HepG2 (cell line): ENCODE measurements at regions not wholly inside any gene's neighbourhood (a gene's known extent, or its start where the extent isn't known, plus 50 kb on each side); places are given as distances from the start of the nearest gene placed in this dataset.

ENCODE experiments used
- ATAC-seq: fragments of 200-7000 bp; cut with Tn5 transposase; 3 replicates; pipeline ENCODE4 v1.9.1; 2020; ENCODE audit warnings: mild to moderate bottlenecking, moderate library complexity
- BruUV-seq: library from RNA; stranded (reverse); fragments of 400-500 nt; replicated peaks from 2 replicates; lab custom pipeline; 2021; lab: Mats Ljungman, UMichigan
- CTCF ChIA-PET: fragments of 300-600 bp; formaldehyde crosslinking; extraction: SDS; loops from one replicate; lab custom pipeline; 2021; ENCODE audit warnings: low total read pairs, inconsistent platforms, low intra/inter-chr PET ratio; lab: Yijun Ruan, JAX
- POLR2A ChIA-PET: fragments of 350-600 bp; sonication (Branson Sonifier 250); formaldehyde crosslinking; loops from one replicate; lab custom pipeline; 2020; ENCODE audit warnings: antibody characterized with exemption, inconsistent platforms; lab: Yijun Ruan, JAX
- DNase-seq: peaks from one replicate; pipeline ENCODE4 v3.0.0-alpha.2; 2015; ENCODE audit warnings: low spot score
- FAIRE-seq: peaks from 3 replicates; lab custom pipeline; 2011; peaks lifted over from hg19 to GRCh38; lab: Jason Lieb, UNC
- H2AFZ ChIP-seq: one replicate; pipeline ENCODE4 v1.6.1; 2011; ENCODE audit warnings: low read length, inconsistent platforms
- H3K27ac ChIP-seq: fragments of 300-600 bp; 3 replicates; pipeline ENCODE4 v1.8.0; 2011; ENCODE audit warnings: mixed run types, mild to moderate bottlenecking, mixed read lengths, low read length, inconsistent platforms; ENCODE audit not compliant: insufficient read depth; ENCODE audit errors: extremely low read length
- H3K27me3 ChIP-seq, 2 experiments: fragments of 200-600 bp in 1 of 2; 2 replicates in 1 of 2; 3 replicates in 1 of 2; pipeline versions ENCODE4 v1.6.0 to v1.8.0; 2011; ENCODE audit warnings: low read length in 2 of 2, mild to moderate bottlenecking in 2 of 2, moderate library complexity in 2 of 2, inconsistent platforms in 1 of 2; ENCODE audit not compliant: insufficient read depth in 2 of 2, control insufficient read depth in 1 of 2
- H3K36me3 ChIP-seq, 2 experiments: fragments of 200-600 bp in 1 of 2; replicated peaks in 1 of 2; 2 replicates in 1 of 2; 3 replicates in 1 of 2; pipeline versions ENCODE4 v1.5.1 to v1.8.0; 2011; ENCODE audit warnings: low read length in 2 of 2, inconsistent platforms in 1 of 2; ENCODE audit not compliant: insufficient read depth in 2 of 2, control insufficient read depth in 1 of 2
- H3K4me1 ChIP-seq: 2 replicates; pipeline ENCODE4 v1.5.1; 2012; ENCODE audit warnings: low read length, inconsistent platforms; ENCODE audit not compliant: insufficient read depth
- H3K4me2 ChIP-seq: 2 replicates; pipeline ENCODE4 v1.6.0; 2011; ENCODE audit warnings: low read depth, low read length, inconsistent platforms
- H3K4me3 ChIP-seq, 3 experiments: fragments of 200-600 bp in 1 of 3; sonication (generic), shearing (Covaris generic) in 1 of 3; replicated peaks in 1 of 3; 2 replicates each; pipeline ENCODE4 v1.5.1; 2011 to 2016; ENCODE audit warnings: low read length in 3 of 3, inconsistent platforms in 2 of 3, low read depth in 2 of 3, mild to moderate bottlenecking in 2 of 3, control low read depth in 1 of 3, mixed read lengths in 1 of 3; ENCODE audit not compliant: insufficient read depth in 1 of 3
- H3K79me2 ChIP-seq: one replicate; pipeline ENCODE4 v1.6.1; 2011; ENCODE audit warnings: low read length, inconsistent platforms; ENCODE audit not compliant: insufficient read depth
- H3K9ac ChIP-seq: 2 replicates; pipeline ENCODE4 v1.6.0; 2011; ENCODE audit warnings: mild to moderate bottlenecking, low read depth, low read length, inconsistent platforms; ENCODE audit not compliant: insufficient read depth
- H3K9me3 ChIP-seq: 2 replicates; pipeline ENCODE4 v1.5.1; 2012; ENCODE audit warnings: mild to moderate bottlenecking, low read length
- H4K20me1 ChIP-seq: 2 replicates; pipeline ENCODE4 v1.6.0; 2011; ENCODE audit warnings: inconsistent platforms, mild to moderate bottlenecking, low read length, moderate library complexity; ENCODE audit not compliant: insufficient read depth
- GPN1 ChIP-seq: sonication (generic); formaldehyde crosslinking; IDR thresholded peaks from 2 replicates; pipeline ENCODE4 v1.5.1; 2020; ENCODE audit warnings: missing genetic modification reagents, borderline replicate concordance
- IRF2 ChIP-seq: IDR thresholded peaks from 2 replicates; pipeline ENCODE4 v1.6.1; 2018; ENCODE audit warnings: missing genetic modification reagents, missing compliant biosample characterization
- JARID2 ChIP-seq: sonication (generic); formaldehyde crosslinking; IDR thresholded peaks from 2 replicates; pipeline ENCODE4 v1.8.1; 2023; ENCODE audit warnings: missing genetic modification reagents, inconsistent platforms; ENCODE audit not compliant: insufficient replicate concordance
- KDM5B ChIP-seq: sonication (generic); formaldehyde crosslinking; IDR thresholded peaks from 2 replicates; pipeline ENCODE4 v1.4.0; 2020; ENCODE audit warnings: missing genetic modification reagents, mild to moderate bottlenecking, borderline replicate concordance
- MTA3 ChIP-seq: sonication (generic); formaldehyde crosslinking; IDR thresholded peaks from 2 replicates; pipeline ENCODE4 v1.4.0; 2020; ENCODE audit warnings: missing genetic modification reagents
- RARG ChIP-seq: sonication (generic); formaldehyde crosslinking; IDR thresholded peaks from 2 replicates; pipeline ENCODE4 v1.4.0; 2020; ENCODE audit warnings: low read depth, mild to moderate bottlenecking, missing genetic modification reagents
- SMARCC2 ChIP-seq: fragments of 450-650 bp; IDR thresholded peaks from 2 replicates; pipeline ENCODE4 v1.6.1; 2017; ENCODE audit warnings: antibody characterized with exemption, mild to moderate bottlenecking
- SNAPC5 ChIP-seq: sonication (generic); formaldehyde crosslinking; IDR thresholded peaks from 2 replicates; pipeline ENCODE4 v1.8.1; 2023; ENCODE audit warnings: mild to moderate bottlenecking, missing genetic modification reagents, borderline replicate concordance
- SP140L ChIP-seq: sonication (generic); formaldehyde crosslinking; IDR thresholded peaks from 2 replicates; pipeline ENCODE4 v1.4.0; 2020; ENCODE audit warnings: missing genetic modification reagents, borderline replicate concordance
- ZFP37 ChIP-seq: sonication (generic); formaldehyde crosslinking; IDR thresholded peaks from 2 replicates; pipeline ENCODE4 v1.4.0; 2020; ENCODE audit warnings: missing genetic modification reagents, borderline replicate concordance
- ZFX ChIP-seq: sonication (generic); formaldehyde crosslinking; IDR thresholded peaks from 2 replicates; pipeline ENCODE4 v1.4.0; 2020; ENCODE audit warnings: mild to moderate bottlenecking, low read depth, missing genetic modification reagents, moderate library complexity
- ZNF430 ChIP-seq: sonication (generic); formaldehyde crosslinking; IDR thresholded peaks from 2 replicates; pipeline ENCODE4 v1.9.0; 2021; ENCODE audit warnings: mild to moderate bottlenecking, missing genetic modification reagents
- ZNF687 ChIP-seq: sonication (generic); formaldehyde crosslinking; IDR thresholded peaks from 2 replicates; pipeline ENCODE4 v1.5.1; 2020; ENCODE audit warnings: mild to moderate bottlenecking, missing genetic modification reagents, moderate library complexity
- ZNF782 ChIP-seq: sonication (generic); formaldehyde crosslinking; IDR thresholded peaks from 2 replicates; pipeline ENCODE4 v1.4.0; 2020; ENCODE audit warnings: missing genetic modification reagents, mild to moderate bottlenecking, borderline replicate concordance
- WGBS: methylation state at CpG from one replicate; pipeline ENCODE4 v1.1.6; 2017; ENCODE audit warnings: low lambda C conversion rate; 5-methylcytosine and 5-hydroxymethylcytosine counted together
- in situ Hi-C: cut with HindIII; loops from 2 replicates; pipeline ENCODE4 v1.10.0; 2017; ENCODE audit warnings: low pct_unique_long_range_greater_than_20kb; ENCODE audit not compliant: extremely low pct_ligation_motif_present
- intact Hi-C: fragments of 100-400 bp; cut with micrococcal nuclease; formaldehyde crosslinking; loops from one replicate; pipeline ENCODE4 v1.10.0; 2022; ENCODE audit not compliant: unreplicated experiment

GRCh38 chr6:127000631-127001030 lies 117.8 kb upstream of the RSPO3 start (continued):
- TF ChIP-seq KDM5B (CRISPR knock-in tag) = no peak

GRCh38 chr6:127013865-127014264 lies 104.6 kb upstream of the RSPO3 start:
- no peak overlapping the region for H2AFZ ChIP-seq
- no TSS peak for BruUV-seq
- H3K9ac ChIP-seq = no peak overlapping the region
- no peak for TF ChIP-seq SNAPC5 (CRISPR knock-in tag)
- TF ChIP-seq SP140L (CRISPR knock-in tag) = no peak
- no peak for TF ChIP-seq ZNF430
- TF ChIP-seq RARG = no peak
- ChIA-PET CTCF (no interaction called here), POLR2A (no interaction called here)
- DNase-seq (no peak), FAIRE-seq (no peak), ATAC-seq (no peak)
- H3K27me3 ChIP-seq = peaks cover 4 to 40% of the 10 kb centered on the region in 2 experiments; a peak in 4 of 5 replicates
- no peak overlapping the region for H3K4me3 ChIP-seq
- H4K20me1 ChIP-seq = no peaks in the 10 kb centered on the region
- H3K36me3 ChIP-seq = no peaks in the 10 kb centered on the region
- in situ Hi-C loops (no loop called here), intact Hi-C loops (no loop called here)
- no peaks in the 10 kb centered on the region for H3K4me1 ChIP-seq
- H3K27ac ChIP-seq = no peak overlapping the region
- no peaks in the 10 kb centered on the region for H3K79me2 ChIP-seq
- H3K9me3 ChIP-seq = no peaks in the 10 kb centered on the region
- H3K4me2 ChIP-seq = no peak overlapping the region
- WGBS = 48% methylated on average over 3 of the region's 3 CpGs

GRCh38 chr6:127015858-127016257 lies 102.6 kb upstream of the RSPO3 start:
- no TSS peak for BruUV-seq
- H4K20me1 ChIP-seq = no peaks in the 10 kb centered on the region; the same call in 1 of the 2 replicates
- H3K79me2 ChIP-seq = no peaks in the 10 kb centered on the region
- H3K4me3 ChIP-seq = no peak overlapping the region
- in situ Hi-C loops = no loop called here
- ChIA-PET POLR2A (no interaction called here), CTCF (no interaction called here)
- H3K4me2 ChIP-seq = no peak overlapping the region
- FAIRE-seq = no peak
- H3K9me3 ChIP-seq = no peaks in the 10 kb centered on the region
- no peak overlapping the region for H3K27ac ChIP-seq
- no peaks in the 10 kb centered on the region for H3K4me1 ChIP-seq
- H3K9ac ChIP-seq = no peak overlapping the region
- no peak overlapping the region for H2AFZ ChIP-seq
- H3K36me3 ChIP-seq = no peaks in the 10 kb centered on the region
- no peak for ATAC-seq
- H3K27me3 ChIP-seq = peaks cover 4 to 57% of the 10 kb centered on the region in 2 experiments; a peak in 4 of 5 replicates
- intact Hi-C loops = no loop called here
- DNase-seq = no peak
- TF ChIP-seq ZNF687 (CRISPR knock-in tag) = no peak
- no peak for TF ChIP-seq MTA3 (CRISPR knock-in tag)
- no peak for TF ChIP-seq ZNF782 (CRISPR knock-in tag)
- TF ChIP-seq GPN1 (CRISPR knock-in tag) = no peak
- TF ChIP-seq IRF2 = no peak
- TF ChIP-seq ZFX = no peak
- TF ChIP-seq SMARCC2 = no peak
- no peak for TF ChIP-seq ZFP37 (CRISPR knock-in tag)
- no peak for TF ChIP-seq JARID2 (CRISPR knock-in tag)
